ENCODE measurements at regions not wholly inside any gene's neighbourhood (a gene's known extent, or its start where the extent isn't known, plus 50 kb on each side); places are given as distances from the start of the nearest gene placed in this dataset.

GRCh38 chr1:208419746-208420420, 175.7 kb upstream of the PLXNA2 start:
- no peaks in the 10 kb centered on the region for H3K36me3 ChIP-seq (ENCODE audit: control insufficient read depth in 1 of 2, insufficient read depth in 2 of 2, low read length in 1 of 2)
- no peaks in the 10 kb centered on the region for H3K27me3 ChIP-seq (ENCODE audit: control insufficient read depth in 1 of 2, insufficient read depth in 2 of 2, low read length in 1 of 2)
- H3K9me3 ChIP-seq (ENCODE audit: control insufficient read depth, low read length), result peaks cover 2% of the 10 kb centered on the region
- ATAC-seq (ENCODE audit: low FRiP score), result no peak
- DNase-seq, result no peak
- 90 to 95% methylated on average over 5 of the region's 5 CpGs for WGBS, 2 donors
- no peak overlapping the region for H3K4me3 ChIP-seq (ENCODE audit: low read length in 2 of 2)
- no peaks in the 10 kb centered on the region for H3K4me1 ChIP-seq (ENCODE audit: control insufficient read depth in 1 of 2, insufficient read depth in 2 of 2, low read length in 2 of 2)
- intact Hi-C loops (cut with DNase I), result no loop called here
- no peak overlapping the region for H3K27ac ChIP-seq (ENCODE audit: low read depth in 1 of 2, low read length in 2 of 2)

- DNase-seq (no peak), ATAC-seq (ENCODE audit: low FRiP score) (no peak)
- 97 to 100% methylated on average over 1 of the region's 1 CpG for WGBS, 2 donors
- H3K4me3 ChIP-seq (ENCODE audit: low read length in 2 of 2), result no peak overlapping the region
- H3K27ac ChIP-seq (ENCODE audit: low read depth in 1 of 2, low read length in 2 of 2), result no peak overlapping the region
- H3K9me3 ChIP-seq (ENCODE audit: control insufficient read depth, low read length), result peaks cover 5% of the 10 kb centered on the region
- intact Hi-C loops (cut with DNase I), result no loop called here
- H3K27me3 ChIP-seq (ENCODE audit: control insufficient read depth in 1 of 2, insufficient read depth in 2 of 2, low read length in 1 of 2), result no peaks in the 10 kb centered on the region
- H3K36me3 ChIP-seq (ENCODE audit: control insufficient read depth in 1 of 2, insufficient read depth in 2 of 2, low read length in 1 of 2), result no peaks in the 10 kb centered on the region
- H3K4me1 ChIP-seq (ENCODE audit: control insufficient read depth in 1 of 2, insufficient read depth in 2 of 2, low read length in 2 of 2), result no peaks in the 10 kb centered on the region
Observed at GRCh38 chr1:208420696-208421095, 176.5 kb upstream of the PLXNA2 start.

DNA sequence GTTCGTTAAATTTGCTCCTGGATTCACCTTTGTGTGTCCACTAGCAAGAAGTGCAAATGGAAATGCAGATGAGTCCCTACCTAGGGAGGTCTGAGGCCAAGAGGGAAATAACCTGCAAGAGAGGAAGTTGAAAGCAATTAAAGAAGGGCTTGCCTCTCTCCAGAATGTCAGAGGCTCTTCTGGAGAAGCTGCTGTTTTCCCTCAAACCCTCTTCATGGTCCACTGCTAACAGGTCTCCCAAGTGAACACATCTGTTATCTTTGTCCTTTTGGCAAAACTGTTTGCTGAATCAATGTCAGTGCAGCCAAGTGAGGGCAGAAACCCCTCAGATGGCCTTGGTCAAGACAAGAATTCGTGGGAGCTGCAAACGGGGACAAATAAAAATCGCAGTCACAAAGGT, 177.3 kb upstream of the PLXNA2 start:
- 89 to 93% methylated on average over 4 of the region's 4 CpGs for whole genome bisulfite sequencing, 2 donors
- no peak for ATAC-seq (ENCODE audit: low FRiP score)
- Histone ChIP-seq H3K27me3 (ENCODE audit: control insufficient read depth in 1 of 2, insufficient read depth in 2 of 2, low read length in 1 of 2) (no peaks in the 10 kb centered on the region), H3K4me3 (ENCODE audit: low read length in 2 of 2) (no peak overlapping the region), H3K36me3 (ENCODE audit: control insufficient read depth in 1 of 2, insufficient read depth in 2 of 2, low read length in 1 of 2) (no peaks in the 10 kb centered on the region), H3K4me1 (ENCODE audit: control insufficient read depth in 1 of 2, insufficient read depth in 2 of 2, low read length in 2 of 2) (no peaks in the 10 kb centered on the region), H3K9me3 (ENCODE audit: control insufficient read depth, low read length) (peaks cover 5% of the 10 kb centered on the region), H3K27ac (ENCODE audit: low read depth in 1 of 2, low read length in 2 of 2) (no peak overlapping the region)
- intact Hi-C loops (cut with DNase I), result no loop called here
- no peak for DNase-seq

- DNase-seq, result no peak
Observed at GRCh38 chr1:208423526-208423925, 179.3 kb upstream of the PLXNA2 start.

GRCh38 chr1:208425096-208425495, 180.9 kb upstream of the PLXNA2 start:
- 96 to 97% methylated on average over 3 of the region's 3 CpGs for WGBS, 2 donors
- no peak overlapping the region for H3K27ac ChIP-seq (ENCODE audit: low read depth in 1 of 2, low read length in 2 of 2)
- no peak overlapping the region for H3K4me3 ChIP-seq (ENCODE audit: low read length in 2 of 2)
- intact Hi-C loops (cut with DNase I), result no loop called here
- no peak for DNase-seq
- no peaks in the 10 kb centered on the region for H3K36me3 ChIP-seq (ENCODE audit: control insufficient read depth in 1 of 2, insufficient read depth in 2 of 2, low read length in 1 of 2)
- H3K9me3 ChIP-seq (ENCODE audit: control insufficient read depth, low read length), result peaks cover 3% of the 10 kb centered on the region
- H3K4me1 ChIP-seq (ENCODE audit: control insufficient read depth in 1 of 2, insufficient read depth in 2 of 2, low read length in 2 of 2), result no peaks in the 10 kb centered on the region
- ATAC-seq (ENCODE audit: low FRiP score), result no peak
- H3K27me3 ChIP-seq (ENCODE audit: control insufficient read depth in 1 of 2, insufficient read depth in 2 of 2, low read length in 1 of 2), result no peaks in the 10 kb centered on the region

More at GRCh38 chr1:208423526-208423925, 179.3 kb upstream of the PLXNA2 start:
- 79 to 81% methylated on average over 3 of the region's 3 CpGs for WGBS, 2 donors
- no peaks in the 10 kb centered on the region for H3K27me3 ChIP-seq (ENCODE audit: control insufficient read depth in 1 of 2, insufficient read depth in 2 of 2, low read length in 1 of 2)
- H3K36me3 ChIP-seq (ENCODE audit: control insufficient read depth in 1 of 2, insufficient read depth in 2 of 2, low read length in 1 of 2), result no peaks in the 10 kb centered on the region
- no peak overlapping the region for H3K4me3 ChIP-seq (ENCODE audit: low read length in 2 of 2)
- peaks cover 3% of the 10 kb centered on the region for H3K9me3 ChIP-seq (ENCODE audit: control insufficient read depth, low read length)
- no peak overlapping the region for H3K27ac ChIP-seq (ENCODE audit: low read depth in 1 of 2, low read length in 2 of 2)
- no peak for ATAC-seq (ENCODE audit: low FRiP score)
- H3K4me1 ChIP-seq (ENCODE audit: control insufficient read depth in 1 of 2, insufficient read depth in 2 of 2, low read length in 2 of 2), result no peaks in the 10 kb centered on the region
- intact Hi-C loops (cut with DNase I), result no loop called here

DNA sequence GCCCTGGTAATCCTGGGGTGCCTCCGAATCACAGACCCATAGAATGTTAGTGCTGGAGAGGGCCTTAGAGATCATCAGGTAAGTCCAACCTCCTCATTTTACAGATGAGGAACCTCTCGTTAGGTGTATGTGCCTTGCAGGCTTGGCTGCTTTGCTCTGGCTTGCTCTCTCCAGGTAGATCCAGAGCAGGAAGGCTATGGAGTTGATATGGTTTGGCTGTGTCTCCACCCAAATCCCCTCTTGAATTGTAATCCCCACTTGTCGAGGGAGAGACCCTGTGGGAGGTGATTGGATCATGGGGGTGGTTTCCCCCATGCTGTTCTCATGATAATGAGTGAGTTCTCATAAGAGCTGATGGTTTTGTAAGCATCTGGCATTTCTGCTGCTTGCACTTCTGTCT, 186.0 kb upstream of the PLXNA2 start:
- H3K9me3 ChIP-seq (ENCODE audit: control insufficient read depth, low read length), result peaks cover under 1% of the 10 kb centered on the region
- no peaks in the 10 kb centered on the region for H3K4me1 ChIP-seq (ENCODE audit: control insufficient read depth in 1 of 2, insufficient read depth in 2 of 2, low read length in 2 of 2)
- DNase-seq, result no peak
- intact Hi-C loops (cut with DNase I), result no loop called here
- ATAC-seq (ENCODE audit: low FRiP score), result no peak
- no peak overlapping the region for H3K4me3 ChIP-seq (ENCODE audit: low read length in 2 of 2)
- 88 to 90% methylated on average over 3 of the region's 3 CpGs for WGBS, 2 donors
- no peak overlapping the region for H3K27ac ChIP-seq (ENCODE audit: low read depth in 1 of 2, low read length in 2 of 2)
- no peaks in the 10 kb centered on the region for H3K36me3 ChIP-seq (ENCODE audit: control insufficient read depth in 1 of 2, insufficient read depth in 2 of 2, low read length in 1 of 2)
- no peaks in the 10 kb centered on the region for H3K27me3 ChIP-seq (ENCODE audit: control insufficient read depth in 1 of 2, insufficient read depth in 2 of 2, low read length in 1 of 2)

- H3K4me1 ChIP-seq (ENCODE audit: control insufficient read depth in 1 of 2, insufficient read depth in 2 of 2, low read length in 2 of 2), result no peaks in the 10 kb centered on the region
- no peaks in the 10 kb centered on the region for H3K36me3 ChIP-seq (ENCODE audit: control insufficient read depth in 1 of 2, insufficient read depth in 2 of 2, low read length in 1 of 2)
- H3K9me3 ChIP-seq (ENCODE audit: control insufficient read depth, low read length), result no peaks in the 10 kb centered on the region
- ATAC-seq (ENCODE audit: low FRiP score) (peak; percentile 20), DNase-seq (no peak)
- H3K4me3 ChIP-seq (ENCODE audit: low read length in 2 of 2), result no peak overlapping the region
- H3K27me3 ChIP-seq (ENCODE audit: control insufficient read depth in 1 of 2, insufficient read depth in 2 of 2, low read length in 1 of 2), result no peaks in the 10 kb centered on the region
- H3K27ac ChIP-seq (ENCODE audit: low read depth in 1 of 2, low read length in 2 of 2), result no peak overlapping the region
- WGBS, 2 donors, result 88% methylated on average over 3 of the region's 3 CpGs
- intact Hi-C loops (cut with DNase I), result no loop called here
Observed at GRCh38 chr1:208431721-208432120, 187.5 kb upstream of the PLXNA2 start.

GRCh38 chr1:208432346-208432745, 188.2 kb upstream of the PLXNA2 start:
- no peak overlapping the region for H3K4me3 ChIP-seq (ENCODE audit: low read length in 2 of 2)
- H3K27me3 ChIP-seq (ENCODE audit: control insufficient read depth in 1 of 2, insufficient read depth in 2 of 2, low read length in 1 of 2), result no peaks in the 10 kb centered on the region
- no peak for DNase-seq
- H3K4me1 ChIP-seq (ENCODE audit: control insufficient read depth in 1 of 2, insufficient read depth in 2 of 2, low read length in 2 of 2), result no peaks in the 10 kb centered on the region
- 62 to 80% methylated on average over 2 of the region's 2 CpGs for WGBS, 2 donors
- H3K36me3 ChIP-seq (ENCODE audit: control insufficient read depth in 1 of 2, insufficient read depth in 2 of 2, low read length in 1 of 2), result no peaks in the 10 kb centered on the region
- intact Hi-C loops (cut with DNase I), result no loop called here
- ATAC-seq (ENCODE audit: low FRiP score), result no peak
- no peak overlapping the region for H3K27ac ChIP-seq (ENCODE audit: low read depth in 1 of 2, low read length in 2 of 2)
- no peaks in the 10 kb centered on the region for H3K9me3 ChIP-seq (ENCODE audit: control insufficient read depth, low read length)

- H3K4me3 ChIP-seq (ENCODE audit: low read length in 2 of 2), result no peak overlapping the region
- H3K27me3 ChIP-seq (ENCODE audit: control insufficient read depth in 1 of 2, insufficient read depth in 2 of 2, low read length in 1 of 2), result no peaks in the 10 kb centered on the region
- 87 to 100% methylated on average over 1 of the region's 1 CpG for WGBS, 2 donors
- no peaks in the 10 kb centered on the region for H3K9me3 ChIP-seq (ENCODE audit: control insufficient read depth, low read length)
- DNase-seq (no peak), ATAC-seq (ENCODE audit: low FRiP score) (no peak)
- no peaks in the 10 kb centered on the region for H3K4me1 ChIP-seq (ENCODE audit: control insufficient read depth in 1 of 2, insufficient read depth in 2 of 2, low read length in 2 of 2)
- H3K27ac ChIP-seq (ENCODE audit: low read depth in 1 of 2, low read length in 2 of 2), result no peak overlapping the region
- no peaks in the 10 kb centered on the region for H3K36me3 ChIP-seq (ENCODE audit: control insufficient read depth in 1 of 2, insufficient read depth in 2 of 2, low read length in 1 of 2)
- intact Hi-C loops (cut with DNase I), result no loop called here
Observed at GRCh38 chr1:208433086-208433485, 188.9 kb upstream of the PLXNA2 start.
